ENCODE measurements at regions not wholly inside any gene's neighbourhood (a gene's known extent, or its start where the extent isn't known, plus 50 kb on each side); places are given as distances from the start of the nearest gene placed in this dataset.

DNA sequence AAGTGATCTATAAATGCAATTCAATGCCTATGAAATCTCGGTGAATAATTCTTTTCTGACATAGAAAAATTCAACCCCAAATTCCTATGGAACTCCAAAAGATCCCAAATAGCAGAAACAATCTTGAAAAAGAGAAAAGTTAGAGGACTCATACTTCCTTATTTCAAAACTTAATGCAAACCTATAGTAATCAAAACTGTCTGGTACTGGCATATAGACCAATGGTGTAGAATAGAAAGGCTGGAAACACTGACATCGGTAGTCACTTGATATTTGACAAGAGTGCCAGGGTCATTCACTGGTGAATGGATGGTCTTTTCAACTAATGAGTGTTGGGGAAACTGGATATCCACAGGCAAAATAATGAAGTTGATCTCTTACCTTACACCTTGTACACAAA is 637.1 kb upstream of the PCDH9 start:
- no peak overlapping the region for H3K27ac ChIP-seq
- H2AFZ ChIP-seq (ENCODE audit: low read depth), result no peak overlapping the region
- no peak overlapping the region for H3K4me2 ChIP-seq
- H3K4me3 ChIP-seq (IDR thresholded peaks at IDR 0.05; ENCODE audit: insufficient read depth, low read depth, low read length), result no peak overlapping the region
- no peaks in the 10 kb centered on the region for H3K79me2 ChIP-seq (ENCODE audit: insufficient read depth, low read depth)
- no peaks in the 10 kb centered on the region for H3K36me3 ChIP-seq (ENCODE audit: insufficient read depth)
- no peaks in the 10 kb centered on the region for H4K20me1 ChIP-seq (ENCODE audit: insufficient read depth)
- H3K27me3 ChIP-seq (ENCODE audit: insufficient read depth, low read depth), result no peaks in the 10 kb centered on the region
- no peaks in the 10 kb centered on the region for H3K4me1 ChIP-seq (ENCODE audit: low read depth, poor library complexity, severe bottlenecking)
- TF ChIP-seq, protein P1, sequence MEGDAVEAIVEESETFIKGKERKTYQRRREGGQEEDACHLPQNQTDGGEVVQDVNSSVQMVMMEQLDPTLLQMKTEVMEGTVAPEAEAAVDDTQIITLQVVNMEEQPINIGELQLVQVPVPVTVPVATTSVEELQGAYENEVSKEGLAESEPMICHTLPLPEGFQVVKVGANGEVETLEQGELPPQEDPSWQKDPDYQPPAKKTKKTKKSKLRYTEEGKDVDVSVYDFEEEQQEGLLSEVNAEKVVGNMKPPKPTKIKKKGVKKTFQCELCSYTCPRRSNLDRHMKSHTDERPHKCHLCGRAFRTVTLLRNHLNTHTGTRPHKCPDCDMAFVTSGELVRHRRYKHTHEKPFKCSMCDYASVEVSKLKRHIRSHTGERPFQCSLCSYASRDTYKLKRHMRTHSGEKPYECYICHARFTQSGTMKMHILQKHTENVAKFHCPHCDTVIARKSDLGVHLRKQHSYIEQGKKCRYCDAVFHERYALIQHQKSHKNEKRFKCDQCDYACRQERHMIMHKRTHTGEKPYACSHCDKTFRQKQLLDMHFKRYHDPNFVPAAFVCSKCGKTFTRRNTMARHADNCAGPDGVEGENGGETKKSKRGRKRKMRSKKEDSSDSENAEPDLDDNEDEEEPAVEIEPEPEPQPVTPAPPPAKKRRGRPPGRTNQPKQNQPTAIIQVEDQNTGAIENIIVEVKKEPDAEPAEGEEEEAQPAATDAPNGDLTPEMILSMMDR (conservative IDR thresholded peaks at IDR 0.05; ENCODE audit: low read depth, low read length), result no peak
- no peak overlapping the region for H3K9ac ChIP-seq

- TF ChIP-seq, protein P1 (conservative IDR thresholded peaks at IDR 0.05; ENCODE audit: low read depth, low read length), result no peak
- Histone ChIP-seq H3K9ac (no peak overlapping the region), H3K4me2 (no peak overlapping the region), H4K20me1 (ENCODE audit: insufficient read depth) (no peaks in the 10 kb centered on the region), H3K27ac (no peak overlapping the region), H3K36me3 (ENCODE audit: insufficient read depth) (no peaks in the 10 kb centered on the region), H3K4me1 (ENCODE audit: low read depth, poor library complexity, severe bottlenecking) (no peaks in the 10 kb centered on the region), H3K79me2 (ENCODE audit: insufficient read depth, low read depth) (no peaks in the 10 kb centered on the region), H3K4me3 (IDR thresholded peaks at IDR 0.05; ENCODE audit: insufficient read depth, low read depth, low read length) (no peak overlapping the region), H2AFZ (ENCODE audit: low read depth) (no peak overlapping the region), H3K27me3 (ENCODE audit: insufficient read depth, low read depth) (no peaks in the 10 kb centered on the region)
Observed at GRCh38 chr13:67860315-67860714, 630.2 kb upstream of the PCDH9 start.

DNA sequence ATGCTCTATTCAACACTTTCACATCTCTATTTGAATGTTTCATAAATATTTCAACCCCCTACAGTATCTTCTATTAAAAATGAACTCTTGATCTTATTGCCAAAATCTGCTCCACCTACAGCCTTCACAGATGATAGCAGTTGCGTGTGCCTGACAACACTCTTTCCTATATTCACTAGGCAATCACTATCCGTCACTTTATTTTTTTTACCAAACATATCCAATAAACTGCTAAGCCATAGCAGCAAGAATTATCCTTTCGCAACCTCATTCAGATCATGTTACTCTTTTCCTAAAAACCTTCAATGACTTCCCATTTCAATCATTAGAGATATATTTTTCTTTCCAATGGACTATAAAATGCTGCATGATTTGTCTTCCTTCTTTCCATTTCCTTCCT is 629.8 kb upstream of the PCDH9 start:
- Histone ChIP-seq H3K27me3 (ENCODE audit: insufficient read depth, low read depth) (no peaks in the 10 kb centered on the region), H3K27ac (no peak overlapping the region), H2AFZ (ENCODE audit: low read depth) (no peak overlapping the region), H3K4me1 (ENCODE audit: low read depth, poor library complexity, severe bottlenecking) (no peaks in the 10 kb centered on the region), H3K4me2 (no peak overlapping the region), H3K4me3 (IDR thresholded peaks at IDR 0.05; ENCODE audit: insufficient read depth, low read depth, low read length) (no peak overlapping the region), H3K79me2 (ENCODE audit: insufficient read depth, low read depth) (no peaks in the 10 kb centered on the region), H3K36me3 (ENCODE audit: insufficient read depth) (no peaks in the 10 kb centered on the region), H3K9ac (no peak overlapping the region), H4K20me1 (ENCODE audit: insufficient read depth) (no peaks in the 10 kb centered on the region)
- TF ChIP-seq, protein P1 (conservative IDR thresholded peaks at IDR 0.05; ENCODE audit: low read depth, low read length), result no peak

DNA sequence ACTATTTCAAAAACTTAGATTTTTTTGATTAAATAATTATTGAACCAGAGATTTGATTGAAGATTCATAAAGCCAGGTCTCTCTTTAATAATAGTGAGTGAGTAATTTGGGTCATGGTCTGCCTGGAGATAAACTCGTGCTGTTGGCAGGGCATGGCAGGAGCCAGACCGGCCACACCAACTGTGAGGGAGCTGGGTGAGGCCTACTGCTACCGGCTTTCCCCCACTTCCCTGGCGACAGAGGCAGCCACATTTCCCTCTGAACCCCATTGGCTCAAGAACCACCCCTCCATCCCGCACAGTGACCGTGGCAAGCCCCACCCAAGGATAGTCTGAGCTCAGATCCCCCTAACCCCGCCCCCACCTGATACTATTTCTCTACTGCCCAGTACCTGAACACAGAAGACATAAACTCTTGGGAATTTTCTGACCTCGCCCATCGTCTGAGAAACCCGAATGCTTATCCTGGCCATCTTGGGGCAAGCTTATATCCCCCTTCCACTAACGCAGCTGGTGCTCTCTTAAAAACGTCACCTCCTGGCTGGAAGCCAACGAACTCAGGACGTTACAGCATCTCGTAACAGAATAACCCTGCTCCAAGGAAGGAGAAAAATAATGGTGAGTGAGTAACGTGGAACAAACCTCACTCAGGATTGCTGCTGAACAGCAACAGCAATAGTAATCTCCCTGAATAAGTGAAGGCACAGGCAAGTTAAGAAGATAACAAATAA is 627.6 kb upstream of the PCDH9 start:
- H3K27ac ChIP-seq, result no peak overlapping the region
- no peak overlapping the region for H2AFZ ChIP-seq (ENCODE audit: low read depth)
- no peaks in the 10 kb centered on the region for H3K27me3 ChIP-seq (ENCODE audit: insufficient read depth, low read depth)
- H3K79me2 ChIP-seq (ENCODE audit: insufficient read depth, low read depth), result no peaks in the 10 kb centered on the region
- H3K4me3 ChIP-seq (IDR thresholded peaks at IDR 0.05; ENCODE audit: insufficient read depth, low read depth, low read length), result no peak overlapping the region
- no peaks in the 10 kb centered on the region for H3K36me3 ChIP-seq (ENCODE audit: insufficient read depth)
- H3K9ac ChIP-seq, result no peak overlapping the region
- TF ChIP-seq, protein P1 (conservative IDR thresholded peaks at IDR 0.05; ENCODE audit: low read depth, low read length), result no peak
- H4K20me1 ChIP-seq (ENCODE audit: insufficient read depth), result no peaks in the 10 kb centered on the region
- no peaks in the 10 kb centered on the region for H3K4me1 ChIP-seq (ENCODE audit: low read depth, poor library complexity, severe bottlenecking)
- H3K4me2 ChIP-seq, result no peak overlapping the region
